ENCODE measurements at regions not wholly inside any gene's neighbourhood (a gene's known extent, or its start where the extent isn't known, plus 50 kb on each side); places are given as distances from the start of the nearest gene placed in this dataset.

DNA sequence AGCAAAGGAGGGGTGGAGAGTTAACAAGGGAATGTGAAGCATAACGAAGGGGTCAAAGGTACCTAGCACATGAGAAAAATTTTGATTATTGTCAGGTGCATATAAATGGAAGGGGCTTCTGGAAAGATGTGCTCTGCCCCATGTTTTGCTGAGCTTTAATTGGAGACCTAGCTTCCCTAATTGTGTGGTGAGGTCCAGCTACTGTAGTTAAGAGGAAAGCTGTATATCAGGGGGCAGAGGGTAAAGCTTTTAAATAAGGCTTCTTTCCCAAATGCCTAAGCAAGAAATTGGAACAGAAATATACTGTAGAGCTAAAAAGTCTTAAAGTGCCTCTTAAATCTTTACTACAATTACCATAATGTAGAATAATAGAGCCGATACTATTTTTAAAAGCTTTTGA lies 267.2 kb downstream of the MAT2B start:
- Histone ChIP-seq H3K4me2 (ENCODE audit: unreplicated experiment) (no peak overlapping the region), H3K9me2 (ENCODE audit: insufficient read depth) (no peaks in the 10 kb centered on the region), H3K27me3 (replicated peaks; ENCODE audit: insufficient read depth) (peaks cover 36% of the 10 kb centered on the region), H3K9me3 (ENCODE audit: low read depth) (no peaks in the 10 kb centered on the region), H3K27ac (no peak overlapping the region), H3K4me1 (ENCODE audit: insufficient read depth) (no peaks in the 10 kb centered on the region), H3K36me3 (ENCODE audit: low read depth) (no peaks in the 10 kb centered on the region), H3K4me3 (no peak overlapping the region), H3K79me2 (ENCODE audit: insufficient read depth) (no peaks in the 10 kb centered on the region), H3K9ac (no peak overlapping the region), H2AFZ (no peak overlapping the region), H4K20me1 (ENCODE audit: insufficient read depth) (no peaks in the 10 kb centered on the region), H3F3A (ENCODE audit: insufficient read depth) (no peaks in the 10 kb centered on the region)
- TF ChIP-seq EZH2 (IDR thresholded peaks at IDR 0.05; ENCODE audit: insufficient read depth, poor library complexity, severe bottlenecking): no peak
- TF ChIP-seq EZH2phosphoT487 (IDR thresholded peaks at IDR 0.05; ENCODE audit: insufficient read depth, low read depth): no peak
- DNase-seq: no peak
- 27 to 29% methylated on average over 2 of the region's 2 CpGs for WGBS, 2 experiments (ENCODE audit: low coverage in 1 of 2, low lambda C conversion rate in 2 of 2, missing lambda C conversion rate in 2 of 2)
- in situ Hi-C loops (cut with MboI): no loop called here

DNA sequence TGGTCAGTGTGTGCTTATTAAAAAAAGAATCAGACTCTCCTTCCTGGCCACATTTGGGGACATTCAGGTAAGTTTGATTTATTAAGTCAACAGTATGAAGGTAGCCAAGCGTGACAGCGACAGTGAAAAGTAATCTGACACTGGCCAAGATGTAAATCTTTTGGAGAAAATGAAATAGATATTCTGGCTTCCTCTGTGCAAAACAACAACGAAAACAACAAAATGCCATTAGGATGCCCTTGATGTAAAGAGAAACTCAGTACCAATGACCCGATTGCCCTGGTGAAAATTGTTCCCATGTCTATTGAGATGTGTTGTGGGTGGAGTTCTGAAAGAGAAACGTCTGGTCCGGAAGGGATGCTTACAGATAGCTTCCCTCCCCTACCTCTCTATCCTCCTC lies 267.8 kb downstream of the MAT2B start:
- H2AFZ ChIP-seq: no peak overlapping the region
- H3K4me2 ChIP-seq (ENCODE audit: unreplicated experiment): no peak overlapping the region
- no peaks in the 10 kb centered on the region for H3F3A ChIP-seq (ENCODE audit: insufficient read depth)
- no peaks in the 10 kb centered on the region for H3K4me1 ChIP-seq (ENCODE audit: insufficient read depth)
- H4K20me1 ChIP-seq (ENCODE audit: insufficient read depth): no peaks in the 10 kb centered on the region
- H3K27ac ChIP-seq: no peak overlapping the region
- H3K9ac ChIP-seq: no peak overlapping the region
- no peak for DNase-seq
- H3K9me3 ChIP-seq (ENCODE audit: low read depth): no peaks in the 10 kb centered on the region
- no peaks in the 10 kb centered on the region for H3K79me2 ChIP-seq (ENCODE audit: insufficient read depth)
- peaks cover 32% of the 10 kb centered on the region for H3K27me3 ChIP-seq (replicated peaks; ENCODE audit: insufficient read depth)
- 49 to 56% methylated on average over 6 of the region's 6 CpGs for WGBS, 2 experiments (ENCODE audit: low coverage in 1 of 2, low lambda C conversion rate in 2 of 2, missing lambda C conversion rate in 2 of 2)
- TF ChIP-seq EZH2 (IDR thresholded peaks at IDR 0.05; ENCODE audit: insufficient read depth, poor library complexity, severe bottlenecking) (no peak), EZH2phosphoT487 (IDR thresholded peaks at IDR 0.05; ENCODE audit: insufficient read depth, low read depth) (no peak)
- H3K4me3 ChIP-seq: no peak overlapping the region
- in situ Hi-C loops (cut with MboI): no loop called here
- no peaks in the 10 kb centered on the region for H3K36me3 ChIP-seq (ENCODE audit: low read depth)
- H3K9me2 ChIP-seq (ENCODE audit: insufficient read depth): no peaks in the 10 kb centered on the region

DNA sequence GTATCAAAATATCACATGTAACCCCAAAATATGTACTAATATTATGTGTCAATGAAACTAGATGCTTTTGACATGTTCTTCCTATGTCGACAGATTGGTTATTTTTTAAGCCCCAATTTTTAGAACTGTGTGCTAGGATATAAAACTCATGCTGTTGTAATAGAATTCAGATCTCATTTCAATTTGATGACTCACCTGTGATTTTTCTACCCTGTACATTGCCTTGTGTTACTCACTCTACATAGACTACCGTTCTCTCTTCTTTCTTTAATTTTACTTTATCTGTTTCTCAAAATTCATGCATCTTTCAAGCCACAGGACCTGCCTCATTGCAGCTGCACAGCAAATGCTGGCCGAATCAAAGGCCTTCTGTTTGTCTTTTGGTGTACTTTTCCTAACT lies 284.5 kb downstream of the MAT2B start:
- in situ Hi-C loops (cut with MboI): no loop called here
- no peaks in the 10 kb centered on the region for H3K36me3 ChIP-seq (ENCODE audit: low read depth)
- no peak overlapping the region for H3K9ac ChIP-seq
- DNase-seq: peak; percentile 10
- H4K20me1 ChIP-seq (ENCODE audit: insufficient read depth): no peaks in the 10 kb centered on the region
- no peak overlapping the region for H2AFZ ChIP-seq
- no peak for TF ChIP-seq EZH2phosphoT487 (IDR thresholded peaks at IDR 0.05; ENCODE audit: insufficient read depth, low read depth)
- TF ChIP-seq EZH2 (IDR thresholded peaks at IDR 0.05; ENCODE audit: insufficient read depth, poor library complexity, severe bottlenecking): no peak
- H3K4me1 ChIP-seq (ENCODE audit: insufficient read depth): no peaks in the 10 kb centered on the region; the same call in 1 of the 2 replicates
- no peaks in the 10 kb centered on the region for H3K9me2 ChIP-seq (ENCODE audit: insufficient read depth)
- H3F3A ChIP-seq (ENCODE audit: insufficient read depth): no peaks in the 10 kb centered on the region
- 32 to 35% methylated on average over 3 of the region's 3 CpGs for WGBS, 2 experiments (ENCODE audit: low coverage in 1 of 2, low lambda C conversion rate in 2 of 2, missing lambda C conversion rate in 2 of 2)
- H3K4me3 ChIP-seq: no peak overlapping the region
- no peaks in the 10 kb centered on the region for H3K9me3 ChIP-seq (ENCODE audit: low read depth)
- H3K4me2 ChIP-seq (ENCODE audit: unreplicated experiment): no peak overlapping the region
- no peak overlapping the region for H3K27ac ChIP-seq
- H3K27me3 ChIP-seq (replicated peaks; ENCODE audit: insufficient read depth): 0 out of 2 replicates have a peak, but pooled peaks cover 4% of the 10 kb centered on the region
- H3K79me2 ChIP-seq (ENCODE audit: insufficient read depth): no peaks in the 10 kb centered on the region

DNA sequence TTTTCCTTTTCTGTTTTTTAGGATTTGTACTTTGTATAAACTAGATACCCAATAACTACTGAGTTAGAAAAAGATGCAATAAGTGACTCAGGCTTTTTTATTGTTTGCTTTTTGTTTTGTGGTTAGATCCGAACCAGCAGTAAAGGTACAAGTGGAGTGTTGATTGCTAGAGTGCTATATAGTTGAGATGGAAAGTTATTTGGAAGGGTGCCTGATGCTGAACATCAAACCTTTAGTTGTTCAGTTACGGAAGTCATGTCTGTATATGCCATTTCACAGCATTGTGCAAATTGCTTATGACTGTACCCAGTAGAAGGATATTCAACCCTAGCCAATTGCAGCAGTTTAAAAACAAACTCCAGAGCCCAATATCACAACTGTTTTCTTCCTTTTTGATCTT lies 285.1 kb downstream of the MAT2B start:
- no peak overlapping the region for H3K4me2 ChIP-seq (ENCODE audit: unreplicated experiment)
- in situ Hi-C loops (cut with MboI): no loop called here
- H4K20me1 ChIP-seq (ENCODE audit: insufficient read depth): no peaks in the 10 kb centered on the region
- no peak overlapping the region for H2AFZ ChIP-seq
- WGBS, 2 experiments (ENCODE audit: low coverage in 1 of 2, low lambda C conversion rate in 2 of 2, missing lambda C conversion rate in 2 of 2): 52 to 55% methylated on average over 2 of the region's 2 CpGs
- no peaks in the 10 kb centered on the region for H3F3A ChIP-seq (ENCODE audit: insufficient read depth)
- H3K4me1 ChIP-seq (ENCODE audit: insufficient read depth): no peaks in the 10 kb centered on the region; the same call in 1 of the 2 replicates
- H3K4me3 ChIP-seq: no peak overlapping the region
- no peaks in the 10 kb centered on the region for H3K36me3 ChIP-seq (ENCODE audit: low read depth)
- no peak overlapping the region for H3K27ac ChIP-seq
- no peak for TF ChIP-seq EZH2 (IDR thresholded peaks at IDR 0.05; ENCODE audit: insufficient read depth, poor library complexity, severe bottlenecking)
- no peak for TF ChIP-seq EZH2phosphoT487 (IDR thresholded peaks at IDR 0.05; ENCODE audit: insufficient read depth, low read depth)
- 0 out of 2 replicates have a peak, but pooled peaks cover 4% of the 10 kb centered on the region for H3K27me3 ChIP-seq (replicated peaks; ENCODE audit: insufficient read depth)
- DNase-seq: no peak
- H3K9ac ChIP-seq: no peak overlapping the region
- H3K9me2 ChIP-seq (ENCODE audit: insufficient read depth): no peaks in the 10 kb centered on the region
- H3K9me3 ChIP-seq (ENCODE audit: low read depth): no peaks in the 10 kb centered on the region
- no peaks in the 10 kb centered on the region for H3K79me2 ChIP-seq (ENCODE audit: insufficient read depth)

DNA sequence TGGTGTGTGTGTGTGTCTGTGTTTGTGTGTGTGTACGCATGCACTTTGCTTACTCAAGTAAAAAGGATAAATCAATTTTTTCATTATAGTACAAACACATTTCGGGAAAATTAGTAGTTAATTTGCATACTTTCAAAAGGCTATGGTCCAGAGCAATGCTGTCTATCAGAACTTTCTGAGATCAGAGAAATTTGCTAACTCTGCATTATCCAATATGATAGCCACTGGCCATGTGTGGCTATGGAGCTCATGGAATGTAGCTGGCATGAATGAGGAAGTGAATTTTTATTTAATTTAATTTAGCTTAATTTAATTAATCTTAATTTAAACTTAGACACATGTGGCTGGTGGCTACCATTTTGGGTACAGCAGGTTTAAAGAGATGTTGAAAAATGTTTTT lies 289.6 kb downstream of the MAT2B start:
- in situ Hi-C loops (cut with MboI): no loop called here
- TF ChIP-seq EZH2phosphoT487 (IDR thresholded peaks at IDR 0.05; ENCODE audit: insufficient read depth, low read depth) (no peak), EZH2 (IDR thresholded peaks at IDR 0.05; ENCODE audit: insufficient read depth, poor library complexity, severe bottlenecking) (no peak)
- no peaks in the 10 kb centered on the region; the same call in 1 of the 2 replicates for H3K4me1 ChIP-seq (ENCODE audit: insufficient read depth)

More for the DNA sequence above, 289.6 kb downstream of the MAT2B start:
- WGBS, 2 experiments (ENCODE audit: low coverage in 1 of 2, low lambda C conversion rate in 2 of 2, missing lambda C conversion rate in 2 of 2): 47 to 48% methylated on average over 2 of the region's 2 CpGs
- Histone ChIP-seq H3K4me3 (no peak overlapping the region), H2AFZ (no peak overlapping the region), H3K27me3 (replicated peaks; ENCODE audit: insufficient read depth) (no peaks in the 10 kb centered on the region), H3K79me2 (ENCODE audit: insufficient read depth) (no peaks in the 10 kb centered on the region), H3K9me2 (ENCODE audit: insufficient read depth) (no peaks in the 10 kb centered on the region), H4K20me1 (ENCODE audit: insufficient read depth) (no peaks in the 10 kb centered on the region), H3F3A (ENCODE audit: insufficient read depth) (no peaks in the 10 kb centered on the region), H3K36me3 (ENCODE audit: low read depth) (no peaks in the 10 kb centered on the region), H3K9ac (no peak overlapping the region), H3K9me3 (ENCODE audit: low read depth) (no peaks in the 10 kb centered on the region), H3K27ac (no peak overlapping the region), H3K4me2 (ENCODE audit: unreplicated experiment) (no peak overlapping the region)
- no peak for DNase-seq
